ENCODE measurements at regions not wholly inside any gene's neighbourhood (a gene's known extent, or its start where the extent isn't known, plus 50 kb on each side); places are given as distances from the start of the nearest gene placed in this dataset.

DNA sequence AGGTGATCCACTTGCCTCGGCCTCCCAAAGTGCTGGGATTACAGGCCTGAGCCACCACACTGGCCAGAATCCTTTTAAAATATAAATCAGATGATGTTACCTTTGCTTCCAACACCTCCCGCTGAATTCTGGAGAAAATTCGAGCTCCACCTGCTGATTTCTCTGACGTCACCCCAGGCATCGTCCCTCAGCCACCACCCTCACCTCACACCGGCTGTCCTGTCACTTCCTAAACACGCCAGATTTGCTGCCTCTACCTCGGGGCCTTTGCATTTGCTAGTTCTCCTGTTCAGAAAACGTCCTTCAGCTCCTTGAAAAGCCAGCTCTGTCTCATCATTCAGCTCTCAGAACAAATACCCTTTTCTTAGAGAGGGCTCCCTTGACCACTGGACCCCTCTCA lies 57.9 kb downstream of the FBXO2 start:
- no peak overlapping the region for H3K4me3 ChIP-seq (ENCODE audit: low read depth, low read length)
- no peak for TF ChIP-seq CTCF (IDR thresholded peaks at IDR 0.05; ENCODE audit: insufficient read depth, low read length)
- no peak for DNase-seq (ENCODE audit: low read depth)

DNA sequence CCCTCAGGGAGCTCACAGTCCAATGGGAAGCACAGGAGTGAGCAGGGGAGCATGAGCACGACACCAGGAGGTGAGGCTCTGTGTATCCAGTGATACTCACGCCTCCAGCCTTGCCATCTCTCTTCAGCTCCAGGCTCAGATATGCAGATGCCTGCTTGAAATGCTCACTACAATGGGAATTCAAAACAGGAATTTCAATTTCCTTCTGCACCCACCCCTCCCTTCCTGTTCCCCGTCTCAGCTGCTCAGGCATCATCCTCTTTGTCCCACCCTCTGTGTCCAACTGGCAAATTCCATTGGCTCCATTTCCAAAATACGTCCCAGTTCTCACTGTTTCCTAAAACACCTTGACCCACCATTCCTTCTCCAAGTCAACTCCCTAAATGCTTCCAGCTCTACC lies 58.9 kb downstream of the FBXO2 start:
- no peak overlapping the region for H3K4me3 ChIP-seq (ENCODE audit: low read depth, low read length)
- no peak for DNase-seq (ENCODE audit: low read depth)
- no peak for TF ChIP-seq CTCF (IDR thresholded peaks at IDR 0.05; ENCODE audit: insufficient read depth, low read length)

GRCh38 chr1:11594625-11595024 lies 59.6 kb downstream of the FBXO2 start:
- TF ChIP-seq CTCF (IDR thresholded peaks at IDR 0.05; ENCODE audit: insufficient read depth, low read length), result no peak
- H3K4me3 ChIP-seq (ENCODE audit: low read depth, low read length), result no peak overlapping the region
- no peak for DNase-seq (ENCODE audit: low read depth)

- H3K4me3 ChIP-seq (ENCODE audit: low read depth, low read length), result no peak overlapping the region
- peak; percentile 26 for TF ChIP-seq CTCF (IDR thresholded peaks at IDR 0.05; ENCODE audit: insufficient read depth, low read length)
- DNase-seq (ENCODE audit: low read depth), result peak; percentile 26
These were observed 60.0 kb downstream of the FBXO2 start for GRCh38 chr1:11594222-11594621.

- H3K4me3 ChIP-seq (ENCODE audit: low read depth, low read length), result no peak overlapping the region
- TF ChIP-seq CTCF (IDR thresholded peaks at IDR 0.05; ENCODE audit: insufficient read depth, low read length), result no peak
- DNase-seq (ENCODE audit: low read depth), result no peak
These were observed 61.5 kb downstream of the FBXO2 start for GRCh38 chr1:11592752-11593151.

- no peak for DNase-seq (ENCODE audit: low read depth)
- TF ChIP-seq CTCF (IDR thresholded peaks at IDR 0.05; ENCODE audit: insufficient read depth, low read length), result no peak
- H3K4me3 ChIP-seq (ENCODE audit: low read depth, low read length), result no peak overlapping the region
These were observed 63.8 kb downstream of the FBXO2 start for GRCh38 chr1:11590395-11590794.
